HG02678 (cell line): ENCODE measurements at regions not wholly inside any gene's neighbourhood (a gene's known extent, or its start where the extent isn't known, plus 50 kb on each side); places are given as distances from the start of the nearest gene placed in this dataset.

Experiments
- ATAC-seq: cut with Tn5 transposase; IDR thresholded peaks from one replicate; pipeline ENCODE4 v1.9.1; 2021; ENCODE audit warnings: mild to moderate bottlenecking, moderate library complexity; ENCODE audit not compliant: unreplicated experiment

GRCh38 chr16:76226011-76226410, 51.2 kb upstream of the CNTNAP4 start:
- ATAC-seq: no peak

GRCh38 chr16:76226481-76226880, 50.7 kb upstream of the CNTNAP4 start:
- no peak for ATAC-seq
